HUES64 (cell line): ENCODE measurements at regions not wholly inside any gene's neighbourhood (a gene's known extent, or its start where the extent isn't known, plus 50 kb on each side); places are given as distances from the start of the nearest gene placed in this dataset.
A peak's percentile ranks its signal among the peaks of the same experiment; 100 is the strongest.
"Not testable (repeated sequence)": the region's sequence is repeated elsewhere in the genome, so short reads cannot be mapped to it uniquely, and the experiment has no call there.

ENCODE experiments used
- H3K27ac ChIP-seq: 2 replicates; pipeline ENCODE4 v1.7.0; 2013; ENCODE audit warnings: low read depth, low read length, inconsistent platforms
- H3K27me3 ChIP-seq: 2 replicates; pipeline ENCODE4 v1.6.1; 2013; ENCODE audit warnings: mild to moderate bottlenecking, low read length; ENCODE audit not compliant: insufficient read depth
- H3K36me3 ChIP-seq: 2 replicates; pipeline ENCODE4 v1.6.1; 2013; ENCODE audit warnings: mild to moderate bottlenecking, low read length; ENCODE audit not compliant: insufficient read depth
- H3K4me1 ChIP-seq: 2 replicates; pipeline ENCODE4 v1.6.1; 2013; ENCODE audit warnings: mild to moderate bottlenecking, low read length, moderate library complexity; ENCODE audit not compliant: insufficient read depth
- H3K4me3 ChIP-seq: 2 replicates; pipeline ENCODE4 v1.5.1; 2013; ENCODE audit warnings: mild to moderate bottlenecking, low read length, moderate library complexity
- H3K9ac ChIP-seq: 2 replicates; pipeline ENCODE4 v1.6.1; 2013; ENCODE audit warnings: mild to moderate bottlenecking, low read depth, low read length
- H3K9me3 ChIP-seq: 2 replicates; pipeline ENCODE4 v1.6.1; 2013; ENCODE audit warnings: low read depth, low read length; ENCODE audit not compliant: insufficient read depth
- WGBS: fragments of 150-250, 120-280 bp; methylation state at CpG from one replicate; pipeline ENCODE4 v1.1.7; 2013; ENCODE audit warnings: missing lambda C conversion rate; 5-methylcytosine and 5-hydroxymethylcytosine counted together

DNA sequence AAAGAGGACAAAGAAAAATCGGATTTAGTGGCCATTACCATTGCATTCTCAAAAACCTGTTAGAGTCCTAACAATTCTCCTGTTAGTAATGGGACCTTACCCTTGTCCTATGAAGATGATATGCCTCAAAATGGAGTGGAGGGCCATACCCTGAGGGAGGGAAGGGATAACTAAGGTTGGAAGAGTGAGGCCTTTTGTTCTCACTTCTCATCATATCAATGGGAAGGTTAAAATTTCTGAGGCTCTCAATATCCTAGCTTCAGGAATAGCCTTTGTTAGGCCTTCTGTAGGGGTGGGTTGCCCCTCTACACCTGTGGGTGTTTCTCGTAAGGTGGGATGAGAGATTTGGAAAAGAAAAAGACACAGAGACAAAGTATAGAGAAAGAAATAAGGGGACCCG is 109.4 kb upstream of the SGIP1 start:
- H3K4me3 ChIP-seq, H3K36me3 ChIP-seq, H3K4me1 ChIP-seq, H3K27me3 ChIP-seq: not testable (repeated sequence)
- 81% methylated on average over 2 of the region's 3 CpGs for WGBS
- Histone ChIP-seq H3K9me3 (peaks cover 14% of the 10 kb centered on the region), H3K9ac (peak overlapping the region; percentile 47; the same call in 1 of the 2 replicates), H3K27ac (peak overlapping the region; percentile 96; the same call in 1 of the 2 replicates)

DNA sequence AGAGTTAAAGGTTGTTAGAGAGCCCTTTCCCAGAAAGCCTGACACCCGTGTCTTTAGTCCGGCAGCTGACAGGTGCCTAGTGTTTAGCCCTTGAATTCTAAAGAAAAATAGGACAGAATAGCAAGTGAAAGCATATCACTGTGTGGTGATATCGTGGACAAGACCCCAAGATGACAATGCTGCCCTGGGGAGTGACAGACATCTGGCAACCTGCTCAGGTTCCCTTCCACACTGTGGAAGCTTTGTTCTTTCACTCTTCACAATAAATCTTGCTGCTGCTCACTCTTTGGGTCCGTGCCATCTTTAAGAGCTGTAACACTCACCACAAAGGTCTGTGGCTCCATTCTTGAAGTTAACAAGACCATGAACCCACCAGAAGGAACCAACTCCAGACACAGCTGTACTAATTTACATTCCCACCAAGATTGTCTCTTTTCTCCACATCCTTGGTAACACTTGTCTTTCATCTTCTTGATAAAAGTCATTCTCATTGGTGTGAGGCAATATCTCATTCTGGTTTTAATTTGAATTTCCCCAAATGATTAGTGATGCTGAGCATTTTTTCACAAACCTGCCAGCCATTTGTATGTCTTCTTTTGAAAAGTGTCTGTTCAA is 107.6 kb upstream of the SGIP1 start:
- Histone ChIP-seq H3K9me3 (peaks cover 20% of the 10 kb centered on the region), H3K9ac (no peak overlapping the region), H3K27me3 (no peaks in the 10 kb centered on the region), H3K36me3 (no peaks in the 10 kb centered on the region), H3K4me3 (no peak overlapping the region), H3K27ac (peak overlapping the region; percentile 80; the same call in 1 of the 2 replicates), H3K4me1 (peaks cover 6% of the 10 kb centered on the region; the same call in 1 of the 2 replicates)
- 88% methylated on average over 4 of the region's 4 CpGs for WGBS

DNA sequence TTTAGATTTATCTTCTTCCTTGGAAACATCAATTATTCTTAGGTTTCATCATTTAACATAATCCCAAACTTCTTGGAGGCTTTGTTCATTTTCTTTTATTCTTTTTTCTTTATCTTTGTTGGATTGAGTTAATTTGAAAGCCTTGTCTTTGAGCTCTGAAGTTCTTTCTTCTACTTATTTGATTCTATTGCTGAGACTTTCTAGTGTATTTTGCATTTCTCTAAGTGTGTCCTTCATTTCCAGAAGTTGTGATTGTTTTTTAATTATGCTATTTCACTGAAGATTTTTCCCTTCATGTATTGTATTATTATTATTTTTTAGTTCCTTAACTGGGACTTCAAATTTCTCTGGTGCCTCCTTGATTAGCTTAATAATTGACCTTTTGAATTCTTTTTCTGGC is 103.1 kb upstream of the SGIP1 start:
- peaks cover 20% of the 10 kb centered on the region for H3K9me3 ChIP-seq
- not testable (repeated sequence) for H3K4me3 ChIP-seq, H3K27me3 ChIP-seq, H3K27ac ChIP-seq, H3K9ac ChIP-seq, H3K36me3 ChIP-seq, H3K4me1 ChIP-seq

DNA sequence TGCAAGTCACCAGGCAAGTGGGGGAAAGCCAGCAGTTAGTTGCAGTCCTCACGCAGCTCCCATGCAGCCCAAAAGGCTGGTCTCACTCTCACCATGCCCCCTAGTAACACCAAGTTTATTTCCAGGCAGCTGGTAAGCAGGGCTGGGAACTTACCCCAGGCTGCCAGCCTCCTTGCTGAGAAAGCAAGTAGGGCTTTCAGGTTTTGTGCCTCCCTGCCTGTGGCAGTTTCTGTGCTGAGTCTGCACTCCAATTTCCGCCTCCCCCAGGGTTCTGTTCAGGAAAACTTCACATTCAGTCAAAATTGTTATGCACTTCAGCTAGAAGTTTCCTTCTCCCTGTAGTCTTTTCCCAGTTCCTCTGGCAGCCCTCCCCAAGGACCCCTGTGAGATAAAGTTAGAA is 102.0 kb upstream of the SGIP1 start:
- H3K9ac ChIP-seq, result no peak overlapping the region
- peaks cover 20% of the 10 kb centered on the region for H3K9me3 ChIP-seq
- 86% methylated on average over 2 of the region's 2 CpGs for WGBS
- no peak overlapping the region for H3K4me3 ChIP-seq
- H3K27me3 ChIP-seq, result no peaks in the 10 kb centered on the region
- H3K36me3 ChIP-seq, result no peaks in the 10 kb centered on the region
- no peak overlapping the region for H3K27ac ChIP-seq
- no peaks in the 10 kb centered on the region; the same call in 1 of the 2 replicates for H3K4me1 ChIP-seq

DNA sequence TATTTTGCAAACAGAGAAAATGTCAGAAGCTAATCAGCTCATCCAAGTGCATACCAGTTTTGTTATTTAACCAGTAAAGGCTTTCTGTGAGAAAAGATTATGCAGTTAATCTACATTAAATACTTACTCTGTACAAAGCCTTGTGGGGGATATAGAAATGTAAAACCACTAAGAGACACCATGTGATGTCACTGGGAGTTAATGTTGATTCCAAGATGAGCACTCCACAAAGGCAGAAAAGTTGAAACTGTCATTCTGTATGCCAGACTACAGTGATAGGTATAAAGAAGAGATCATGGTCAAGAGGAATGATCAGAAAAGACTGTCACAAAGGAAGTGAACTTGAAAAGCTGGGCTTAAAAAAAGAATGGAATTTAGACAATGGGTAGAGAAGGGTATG is 100.3 kb upstream of the SGIP1 start:
- Histone ChIP-seq H3K27me3 (no peaks in the 10 kb centered on the region), H3K36me3 (no peaks in the 10 kb centered on the region), H3K9ac (no peak overlapping the region), H3K4me1 (no peaks in the 10 kb centered on the region; the same call in 1 of the 2 replicates), H3K4me3 (no peak overlapping the region), H3K27ac (no peak overlapping the region), H3K9me3 (peaks cover 9% of the 10 kb centered on the region; the same call in 1 of the 2 replicates)

DNA sequence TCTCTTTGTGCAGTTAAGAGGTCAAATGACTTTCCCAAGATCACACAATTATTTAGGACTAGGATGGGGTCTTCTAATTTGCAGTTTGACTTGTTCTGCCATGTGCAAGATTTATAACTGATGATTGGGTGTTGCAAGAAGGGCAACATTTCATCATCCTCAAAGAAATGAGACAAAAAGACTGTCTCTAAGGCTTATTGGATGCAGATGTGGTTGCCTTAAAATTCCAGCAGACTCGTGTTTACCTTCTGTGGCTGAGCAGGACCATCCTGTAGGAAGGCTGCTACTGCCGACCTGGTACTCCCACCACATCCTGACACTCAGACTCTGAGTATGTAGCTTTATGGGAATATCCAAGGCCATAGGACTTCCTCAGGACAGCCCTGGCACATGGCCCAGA is 99.9 kb upstream of the SGIP1 start:
- Histone ChIP-seq H3K27me3 (no peaks in the 10 kb centered on the region), H3K36me3 (no peaks in the 10 kb centered on the region), H3K27ac (no peak overlapping the region), H3K9me3 (peaks cover 9% of the 10 kb centered on the region; the same call in 1 of the 2 replicates), H3K9ac (no peak overlapping the region), H3K4me3 (no peak overlapping the region), H3K4me1 (no peaks in the 10 kb centered on the region; the same call in 1 of the 2 replicates)
- 90% methylated on average over 2 of the region's 2 CpGs for WGBS

DNA sequence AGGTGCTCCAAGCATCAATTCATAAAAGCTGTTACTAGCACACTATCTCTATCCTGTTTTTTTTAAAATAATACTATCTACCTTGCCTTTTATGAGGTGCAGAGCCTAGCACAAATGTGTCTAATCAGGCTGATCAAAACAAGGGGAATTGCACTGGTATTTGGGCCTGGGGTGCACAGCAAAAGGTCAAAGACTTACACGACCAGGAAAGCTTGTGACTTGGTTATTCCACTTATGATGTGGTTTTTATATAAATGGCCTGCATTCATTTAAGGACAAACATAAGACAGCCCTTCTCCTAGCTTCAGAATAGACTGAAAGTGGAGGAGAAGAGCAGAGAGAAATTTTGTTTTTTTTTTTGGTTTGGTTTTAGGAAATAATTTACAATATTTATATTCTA is 98.4 kb upstream of the SGIP1 start:
- Histone ChIP-seq H3K4me1 (no peaks in the 10 kb centered on the region; the same call in 1 of the 2 replicates), H3K36me3 (no peaks in the 10 kb centered on the region), H3K27ac (no peak overlapping the region), H3K4me3 (no peak overlapping the region), H3K9ac (no peak overlapping the region), H3K27me3 (no peaks in the 10 kb centered on the region), H3K9me3 (0 out of 2 replicates have a peak, but pooled peaks cover 2% of the 10 kb centered on the region)
- WGBS, result 100% methylated on average over 1 of the region's 1 CpG

DNA sequence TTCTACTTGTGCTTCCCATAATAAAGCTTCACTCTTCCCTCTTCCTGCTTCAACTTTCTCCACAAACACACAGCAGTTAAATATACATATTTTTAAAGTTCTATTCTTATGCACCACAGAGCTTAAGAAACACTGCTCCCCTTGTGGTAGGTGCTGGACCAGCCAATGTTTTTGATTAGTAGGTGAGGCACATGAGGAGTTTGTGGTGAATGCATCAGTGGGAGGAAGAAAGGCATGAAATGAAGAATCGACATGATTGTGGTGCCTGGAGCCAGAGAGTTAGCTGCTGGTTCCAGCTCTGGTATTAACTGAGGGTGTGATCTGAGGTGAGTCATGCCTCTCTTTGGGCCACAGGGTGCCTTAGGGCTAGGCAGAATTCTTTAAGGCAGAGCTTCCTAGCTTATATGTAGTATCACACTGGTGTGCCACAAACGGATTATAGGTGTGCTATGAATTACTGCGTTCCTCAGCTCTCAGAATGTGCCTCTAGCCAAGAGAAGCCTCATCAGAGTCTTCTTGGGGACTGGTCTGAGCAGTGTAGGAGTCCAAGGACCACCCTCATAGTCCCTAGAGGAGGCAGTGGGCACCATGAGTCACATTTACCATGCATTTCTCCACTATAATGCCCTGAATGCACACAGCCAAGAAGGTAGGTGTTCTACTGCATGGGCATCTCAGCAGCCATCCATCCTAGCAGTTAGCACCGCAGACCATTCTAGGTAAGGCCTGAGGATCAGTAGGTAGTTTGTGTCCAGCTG is 97.4 kb upstream of the SGIP1 start:
- Histone ChIP-seq H3K9me3 (no peaks in the 10 kb centered on the region), H3K4me1 (no peaks in the 10 kb centered on the region; the same call in 1 of the 2 replicates), H3K9ac (no peak overlapping the region), H3K27me3 (no peaks in the 10 kb centered on the region), H3K36me3 (no peaks in the 10 kb centered on the region), H3K4me3 (no peak overlapping the region), H3K27ac (no peak overlapping the region)
- WGBS, result 93% methylated on average over 4 of the region's 4 CpGs

DNA sequence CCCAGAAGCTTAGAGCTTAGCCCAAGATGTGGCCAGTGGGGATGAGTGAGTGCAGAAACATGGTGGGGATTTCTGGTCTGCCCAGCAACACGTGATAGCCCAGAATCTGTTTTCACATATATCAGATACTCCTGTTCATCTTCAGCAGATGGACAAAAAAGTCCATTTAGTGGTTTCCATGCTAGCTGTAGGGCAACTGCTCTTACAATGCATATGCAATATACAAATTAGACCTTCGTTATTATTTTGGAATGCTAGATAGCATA is 96.9 kb upstream of the SGIP1 start:
- WGBS, result 93% methylated on average over 1 of the region's 2 CpGs
- H3K9me3 ChIP-seq, result no peaks in the 10 kb centered on the region

DNA sequence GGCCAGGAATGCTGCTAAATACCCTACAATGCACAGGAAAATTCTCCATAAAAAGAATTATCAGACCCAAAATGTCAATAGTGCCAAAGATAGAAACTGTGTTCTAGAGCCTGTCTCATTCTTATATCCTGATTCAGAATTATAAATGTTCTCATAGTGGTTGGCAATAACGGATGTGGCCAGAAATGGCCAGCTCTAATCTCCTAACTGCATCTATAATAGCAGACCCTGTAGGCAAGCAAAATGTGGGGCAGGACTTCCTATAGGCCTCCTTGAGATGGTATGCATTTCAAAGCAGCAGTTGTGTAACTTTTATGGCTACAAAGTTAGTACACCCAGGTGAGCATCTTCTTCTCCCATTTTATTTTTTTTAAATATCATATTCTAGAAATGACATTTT is 95.9 kb upstream of the SGIP1 start:
- no peaks in the 10 kb centered on the region for H3K36me3 ChIP-seq
- H3K27ac ChIP-seq, result no peak overlapping the region
- H3K27me3 ChIP-seq, result no peaks in the 10 kb centered on the region
- H3K9me3 ChIP-seq, result no peaks in the 10 kb centered on the region
- H3K4me3 ChIP-seq, result no peak overlapping the region
- H3K9ac ChIP-seq, result no peak overlapping the region
- H3K4me1 ChIP-seq, result no peaks in the 10 kb centered on the region; the same call in 1 of the 2 replicates
- 100% methylated on average over 1 of the region's 1 CpG for WGBS

More for the DNA sequence above, 96.9 kb upstream of the SGIP1 start:
- H3K4me3 ChIP-seq, result no peak overlapping the region
- no peak overlapping the region for H3K9ac ChIP-seq
- no peaks in the 10 kb centered on the region; the same call in 1 of the 2 replicates for H3K4me1 ChIP-seq
- no peaks in the 10 kb centered on the region for H3K36me3 ChIP-seq
- H3K27me3 ChIP-seq, result no peaks in the 10 kb centered on the region
- no peak overlapping the region for H3K27ac ChIP-seq

DNA sequence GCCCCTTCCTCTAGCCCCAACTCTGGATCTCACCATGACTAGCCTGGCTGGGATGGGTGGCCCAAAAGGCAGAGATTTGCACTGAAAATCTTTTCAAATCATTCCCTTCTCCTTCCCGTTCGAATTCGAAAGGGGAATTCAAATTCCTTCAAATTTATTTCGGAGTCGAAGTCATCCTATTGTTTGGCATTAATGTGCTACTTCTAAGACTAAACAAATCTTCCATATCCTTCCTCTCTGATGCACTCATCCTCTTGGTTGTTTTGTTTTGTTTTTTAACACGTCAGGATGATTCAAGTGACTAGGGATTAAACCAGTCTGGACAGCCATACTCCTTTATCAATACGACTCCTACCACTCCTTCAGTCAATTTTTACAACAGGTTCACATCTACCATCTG is 95.5 kb upstream of the SGIP1 start:
- no peak overlapping the region for H3K4me3 ChIP-seq
- H3K9ac ChIP-seq, result no peak overlapping the region
- H3K27ac ChIP-seq, result no peak overlapping the region
- no peaks in the 10 kb centered on the region for H3K9me3 ChIP-seq
- H3K27me3 ChIP-seq, result no peaks in the 10 kb centered on the region
- H3K4me1 ChIP-seq, result no peaks in the 10 kb centered on the region; the same call in 1 of the 2 replicates
- 90% methylated on average over 7 of the region's 7 CpGs for WGBS
- no peaks in the 10 kb centered on the region for H3K36me3 ChIP-seq
